Upper lobe of left lung (tissue), 4 donors: ENCODE measurements at regions not wholly inside any gene's neighbourhood (a gene's known extent, or its start where the extent isn't known, plus 50 kb on each side); places are given as distances from the start of the nearest gene placed in this dataset.

Experiments
- POLR2AphosphoS5 ChIP-seq, 2 donors: sonication (generic); formaldehyde crosslinking; IDR thresholded peaks; one replicate each; pipeline ENCODE4 v1.5.1; 2017; ENCODE audit warnings: antibody characterized with exemption in 2 of 2
- TF ChIP-seq, protein P1 (sequence below), 6 experiments: fragments of 450-650 bp in 4 of 6; fragments of 200-600 bp in 2 of 6; sonication (generic) in 2 of 6; IDR thresholded peaks; one replicate each; pipeline ENCODE4 v1.5.1; 2016 to 2019; ENCODE audit warnings: antibody characterized with exemption in 6 of 6

DNA sequence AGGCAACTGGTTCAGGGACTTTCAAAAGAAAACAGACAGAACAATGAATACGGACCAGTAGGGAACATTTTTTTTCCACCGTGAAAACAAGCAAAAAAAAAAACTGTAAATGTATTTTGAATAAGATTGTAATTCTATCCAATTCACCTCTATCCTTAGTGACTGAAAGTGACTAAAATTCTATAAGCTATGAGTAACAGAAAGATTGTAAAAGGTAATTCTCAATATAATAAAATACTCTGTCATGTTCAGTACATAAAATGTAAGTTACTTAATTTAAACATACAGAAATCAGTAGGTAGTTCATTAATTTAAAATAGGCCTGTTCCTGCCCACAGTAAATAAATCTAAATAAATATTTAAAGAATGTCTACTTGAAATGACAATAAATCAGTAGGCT is 368.2 kb upstream of the ARHGEF26 start:
- TF ChIP-seq, protein P1, sequence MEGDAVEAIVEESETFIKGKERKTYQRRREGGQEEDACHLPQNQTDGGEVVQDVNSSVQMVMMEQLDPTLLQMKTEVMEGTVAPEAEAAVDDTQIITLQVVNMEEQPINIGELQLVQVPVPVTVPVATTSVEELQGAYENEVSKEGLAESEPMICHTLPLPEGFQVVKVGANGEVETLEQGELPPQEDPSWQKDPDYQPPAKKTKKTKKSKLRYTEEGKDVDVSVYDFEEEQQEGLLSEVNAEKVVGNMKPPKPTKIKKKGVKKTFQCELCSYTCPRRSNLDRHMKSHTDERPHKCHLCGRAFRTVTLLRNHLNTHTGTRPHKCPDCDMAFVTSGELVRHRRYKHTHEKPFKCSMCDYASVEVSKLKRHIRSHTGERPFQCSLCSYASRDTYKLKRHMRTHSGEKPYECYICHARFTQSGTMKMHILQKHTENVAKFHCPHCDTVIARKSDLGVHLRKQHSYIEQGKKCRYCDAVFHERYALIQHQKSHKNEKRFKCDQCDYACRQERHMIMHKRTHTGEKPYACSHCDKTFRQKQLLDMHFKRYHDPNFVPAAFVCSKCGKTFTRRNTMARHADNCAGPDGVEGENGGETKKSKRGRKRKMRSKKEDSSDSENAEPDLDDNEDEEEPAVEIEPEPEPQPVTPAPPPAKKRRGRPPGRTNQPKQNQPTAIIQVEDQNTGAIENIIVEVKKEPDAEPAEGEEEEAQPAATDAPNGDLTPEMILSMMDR (IDR thresholded peaks at IDR 0.05), result no peak
- TF ChIP-seq POLR2AphosphoS5 (IDR thresholded peaks at IDR 0.05), result no peak
